CD4-positive, alpha-beta T cell treated with Interferon gamma for 1 hour (primary cell): ENCODE measurements at regions not wholly inside any gene's neighbourhood (a gene's known extent, or its start where the extent isn't known, plus 50 kb on each side); places are given as distances from the start of the nearest gene placed in this dataset.
"Not testable (repeated sequence)": the region's sequence is repeated elsewhere in the genome, so short reads cannot be mapped to it uniquely, and the experiment has no call there.

Source experiments
- DNase-seq: peaks from one replicate; pipeline ENCODE4 v3.0.0-alpha.2; 2020

- DNase-seq = no peak
These were observed 57.5 kb upstream of the PLPPR5 start for GRCh38 chr1:99062192-99062591.

DNA sequence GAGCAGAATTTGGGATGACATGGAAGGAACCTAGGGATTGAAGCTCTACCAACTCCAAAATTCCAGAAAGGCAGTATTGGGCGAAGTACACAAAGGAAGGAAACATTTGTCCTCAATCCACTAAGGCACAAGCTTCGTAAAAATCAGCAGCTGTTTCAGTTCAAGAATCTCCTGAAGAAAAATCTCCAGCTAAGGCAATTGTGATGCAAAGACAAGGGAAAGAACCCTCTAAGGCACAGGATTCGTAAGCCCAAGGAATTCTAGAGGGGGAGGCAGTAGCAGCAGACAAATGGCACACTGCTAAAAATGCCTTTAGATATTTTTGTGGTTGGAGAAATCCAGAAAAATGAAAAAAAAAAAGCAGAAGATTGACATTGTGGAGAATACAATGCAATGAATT, 64.5 kb upstream of the PLPPR5 start:
- DNase-seq = no peak

DNA sequence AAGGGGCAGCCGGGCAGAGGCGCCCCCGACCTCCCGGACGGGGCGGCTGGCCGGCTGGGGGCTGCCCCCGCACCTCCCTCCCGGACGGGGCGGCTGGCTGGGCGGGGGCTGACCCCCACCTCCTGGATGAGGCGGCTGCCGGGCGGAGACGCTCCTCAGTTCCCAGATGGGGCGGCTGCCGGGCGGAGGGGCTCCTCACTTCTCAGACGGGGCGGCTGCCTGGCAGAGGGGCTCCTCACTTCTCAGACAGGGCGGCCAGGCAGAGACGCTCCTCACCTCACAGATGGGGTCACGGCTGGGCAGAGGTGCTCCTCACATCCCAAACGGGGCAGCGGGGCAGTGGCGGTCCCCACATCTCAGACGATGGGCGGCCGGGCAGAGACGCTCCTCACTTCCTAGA, 73.9 kb upstream of the PLPPR5 start:
- not testable (repeated sequence) for DNase-seq

DNA sequence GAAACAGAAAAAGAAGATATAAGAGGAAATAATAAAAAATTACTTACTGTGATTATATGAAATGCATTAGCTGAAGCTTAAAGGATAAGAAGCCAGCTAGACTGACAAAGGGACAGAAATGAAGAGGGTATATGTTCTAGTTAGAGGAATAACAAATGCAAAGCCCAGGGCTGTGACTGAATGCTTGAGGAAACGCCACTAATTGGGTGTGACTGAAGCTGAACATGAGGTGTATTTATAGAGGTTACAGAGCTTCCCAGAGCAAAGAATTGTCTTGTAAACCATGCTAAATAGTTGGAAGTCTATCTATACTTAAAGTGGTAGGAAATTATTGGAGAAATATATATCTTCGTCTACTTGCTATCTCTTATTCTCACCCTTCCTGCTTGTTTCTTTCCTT, 77.7 kb upstream of the PLPPR5 start:
- DNase-seq = no peak

- DNase-seq = no peak
These were observed 78.7 kb upstream of the PLPPR5 start for GRCh38 chr1:99083338-99083737.

GRCh38 chr1:99084562-99084961, 79.9 kb upstream of the PLPPR5 start:
- no peak for DNase-seq

GRCh38 chr1:99086057-99086456, 81.4 kb upstream of the PLPPR5 start:
- DNase-seq = no peak

DNA sequence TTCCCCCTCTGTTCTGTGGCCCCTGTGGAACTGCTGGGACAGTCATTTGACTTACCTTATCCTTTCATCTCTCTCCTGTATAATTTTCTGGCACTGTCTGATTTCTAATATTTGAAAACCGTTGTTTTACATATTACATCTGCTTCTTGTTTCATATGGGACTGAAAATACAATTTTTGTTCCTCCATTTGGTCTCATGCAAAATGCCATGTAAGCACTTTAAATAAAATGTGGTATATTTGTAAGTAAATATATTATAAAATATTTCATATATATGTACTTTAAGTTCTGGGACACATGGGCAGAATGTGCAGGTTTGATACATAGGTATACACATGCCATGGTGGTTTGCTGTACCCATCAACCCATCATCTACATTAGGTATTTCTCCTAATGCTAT, 93.9 kb upstream of the PLPPR5 start:
- no peak for DNase-seq

DNA sequence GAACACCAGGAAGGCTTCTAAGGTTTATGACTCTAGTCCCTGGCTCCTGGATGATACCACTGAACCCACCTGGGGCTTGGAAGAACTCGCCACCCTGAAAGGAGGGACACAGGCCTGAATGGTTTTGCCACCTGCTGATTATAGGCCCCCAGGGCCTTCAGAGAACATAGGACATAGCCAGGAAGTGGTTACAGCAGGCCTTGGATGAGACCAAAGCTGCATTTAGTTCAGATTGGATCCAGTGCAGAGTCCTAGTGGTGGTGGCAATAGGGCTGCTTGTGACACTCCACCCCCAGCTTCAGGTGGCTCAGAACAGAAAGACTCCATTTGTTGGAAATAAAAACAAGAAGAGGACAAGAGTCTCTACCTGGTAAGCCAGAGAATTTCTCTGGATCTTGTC, 101.6 kb upstream of the PLPPR5 start:
- DNase-seq = no peak

GRCh38 chr1:99107680-99108079, 103.0 kb upstream of the PLPPR5 start:
- no peak for DNase-seq

DNA sequence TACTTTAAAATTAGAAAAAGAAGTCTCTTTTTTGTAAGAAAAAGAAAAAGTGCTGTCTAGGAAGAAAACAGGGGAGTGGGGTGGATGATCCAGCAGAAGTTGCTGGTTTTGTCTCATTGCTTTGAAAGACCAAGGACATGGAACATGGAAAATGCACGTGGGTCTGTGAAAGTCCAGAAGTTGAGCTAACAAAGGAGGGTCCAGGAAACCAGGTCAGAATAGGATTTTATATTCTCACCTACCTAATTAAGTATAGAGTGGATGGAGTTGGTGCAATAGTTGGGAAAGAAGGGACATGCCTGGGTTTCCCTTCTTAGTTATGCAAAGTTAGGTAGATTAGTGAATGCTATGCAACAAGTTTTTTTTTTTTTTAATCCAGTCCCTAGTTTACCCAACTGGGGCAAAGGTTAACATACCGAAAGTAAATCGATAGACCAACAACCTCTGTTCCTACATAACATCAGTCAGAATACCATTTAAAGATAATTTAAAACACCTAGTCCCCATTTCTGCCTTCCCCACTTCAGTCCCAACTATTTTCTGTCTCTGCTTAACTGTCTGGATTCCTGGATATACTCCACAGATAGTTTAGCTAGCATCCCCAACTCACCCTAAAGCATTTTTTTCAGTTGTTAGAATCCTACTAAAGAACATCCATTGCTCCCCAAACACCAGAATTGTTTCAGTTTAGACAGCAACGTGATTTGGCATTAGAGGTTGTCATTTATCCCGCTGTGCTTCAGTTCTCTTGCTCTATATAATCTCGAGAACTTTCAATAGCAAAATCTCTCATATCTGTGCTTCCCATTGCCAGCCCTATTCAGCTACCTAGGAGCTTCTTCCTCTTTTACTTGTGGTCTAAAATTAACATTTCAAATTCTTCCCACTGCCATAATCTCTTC, 105.7 kb upstream of the PLPPR5 start:
- DNase-seq = no peak

- no peak for DNase-seq
These were observed 110.6 kb upstream of the PLPPR5 start for GRCh38 chr1:99115231-99115630.

DNA sequence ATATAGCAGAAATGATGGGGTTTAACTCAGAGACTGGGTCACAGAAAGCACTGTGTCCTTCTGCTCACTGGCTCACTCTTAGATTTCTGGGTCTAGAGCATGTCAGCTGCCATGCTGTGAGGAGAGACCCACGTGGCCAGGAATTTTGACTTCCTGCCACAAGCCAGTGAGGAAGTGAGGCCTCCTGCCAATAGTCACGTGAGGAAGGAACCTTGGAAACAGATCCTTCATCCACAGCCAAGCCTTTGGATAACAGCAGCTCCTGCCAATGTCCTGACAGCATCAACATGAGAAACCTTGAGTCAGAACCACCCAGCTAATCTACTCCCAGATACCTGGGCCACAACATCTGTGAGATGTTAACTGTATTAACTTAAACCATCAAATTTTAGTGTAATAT, 114.5 kb upstream of the PLPPR5 start:
- no peak for DNase-seq

DNA sequence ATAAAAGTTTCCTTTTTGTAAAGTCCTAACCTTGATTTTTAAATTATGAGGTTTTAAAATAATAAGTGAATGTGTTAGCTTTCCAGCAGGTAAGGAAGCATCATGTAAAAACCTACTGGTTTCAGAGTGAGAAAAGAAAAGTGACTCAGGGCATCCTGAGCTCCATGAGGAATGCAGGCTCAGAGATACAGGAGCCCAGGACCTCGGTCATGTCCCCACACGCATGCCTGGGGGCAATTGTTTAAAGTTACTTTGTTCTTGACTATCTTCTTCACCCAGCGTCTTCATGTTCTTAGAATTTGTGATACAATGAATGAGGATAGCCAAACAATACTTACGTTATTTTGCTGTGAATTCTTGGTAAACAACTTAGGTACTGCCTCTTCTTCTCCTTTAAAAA, 117.4 kb upstream of the PLPPR5 start:
- no peak for DNase-seq

- DNase-seq = no peak
These were observed 119.3 kb upstream of the PLPPR5 start for GRCh38 chr1:99123936-99124335.

DNA sequence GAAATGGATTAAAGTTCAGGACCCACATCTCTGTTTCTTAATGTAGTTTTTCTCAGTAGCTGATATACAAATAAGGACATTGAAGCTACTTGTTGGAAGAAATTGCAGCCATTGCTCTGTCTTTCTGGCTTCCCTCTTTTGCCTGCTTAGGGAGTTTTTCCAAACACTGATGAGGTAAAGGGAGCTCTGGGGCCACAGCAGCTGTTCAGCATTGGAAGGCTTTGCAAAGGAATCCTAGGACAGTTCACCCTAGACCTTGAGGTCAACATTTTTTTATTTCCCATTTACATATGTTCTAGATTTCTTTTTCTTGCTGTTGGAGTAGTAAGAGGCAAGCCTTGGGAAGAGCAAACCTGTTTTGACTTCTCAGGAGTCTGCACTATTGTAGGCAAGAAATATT, 126.9 kb upstream of the PLPPR5 start:
- no peak for DNase-seq

DNA sequence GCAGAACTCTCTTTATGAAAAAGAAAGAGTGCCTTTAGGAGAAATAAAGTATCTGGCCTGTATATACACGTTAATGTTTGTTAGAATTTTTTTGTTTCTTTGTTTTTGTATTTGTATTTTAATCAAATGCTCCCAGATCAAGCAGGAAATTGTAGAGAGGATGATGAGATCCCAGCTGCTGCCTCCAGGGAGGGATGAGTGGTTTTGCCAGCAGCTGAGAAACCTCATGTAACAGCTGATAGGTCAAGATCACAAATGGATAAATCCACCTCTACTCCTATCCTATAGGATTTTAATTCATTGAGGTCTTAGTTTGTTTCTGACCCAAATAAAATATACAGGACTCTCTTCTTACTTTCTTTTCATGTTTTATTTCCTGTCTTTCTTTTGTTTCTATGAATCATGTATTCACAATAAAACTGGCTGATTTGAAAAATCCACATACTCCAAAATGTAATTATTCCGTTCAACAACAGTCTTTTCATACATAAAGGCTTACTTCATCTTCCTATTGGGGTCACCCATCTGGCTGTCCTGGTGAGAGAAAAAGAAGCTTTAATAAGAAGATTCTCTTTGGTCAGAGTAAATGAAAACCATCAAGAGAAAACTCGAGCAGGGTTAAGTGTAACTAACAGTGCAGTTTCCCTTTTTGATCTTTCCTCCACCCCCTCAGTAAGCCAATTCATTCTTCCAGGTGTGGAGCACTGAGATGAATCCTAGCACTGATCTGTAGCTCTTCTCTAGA, 129.3 kb upstream of the PLPPR5 start:
- DNase-seq = no peak

DNA sequence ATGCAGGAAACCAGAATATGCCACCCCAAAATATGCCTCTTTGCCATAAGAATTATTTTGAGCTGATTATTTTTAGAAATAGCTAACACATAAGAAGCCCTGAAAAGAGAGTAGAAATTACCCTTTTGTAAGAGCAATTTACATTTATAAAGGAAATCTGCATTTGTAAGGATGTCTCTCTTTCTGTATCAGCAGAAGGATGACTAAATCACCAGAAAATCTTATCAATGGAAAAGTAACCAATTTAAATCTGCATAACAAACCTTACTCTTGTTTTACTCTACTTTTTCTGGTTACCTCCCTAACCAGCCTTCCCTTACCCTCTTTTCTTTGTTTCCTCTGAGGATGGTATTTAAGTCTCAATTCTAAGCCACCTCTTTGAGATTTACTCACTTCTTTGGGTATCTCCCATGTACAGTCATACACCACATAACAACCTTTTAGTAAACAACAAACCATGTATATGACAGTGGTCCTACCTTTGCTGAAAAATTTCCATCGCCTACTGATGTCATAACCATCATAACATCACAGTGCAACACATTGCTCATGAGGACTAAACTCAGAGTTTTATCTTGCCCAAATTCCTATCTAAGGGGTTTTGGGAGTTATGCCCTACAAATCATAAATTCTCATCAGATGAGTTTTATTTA, 126.6 kb upstream of the PLPPR4 start:
- no peak for DNase-seq

DNA sequence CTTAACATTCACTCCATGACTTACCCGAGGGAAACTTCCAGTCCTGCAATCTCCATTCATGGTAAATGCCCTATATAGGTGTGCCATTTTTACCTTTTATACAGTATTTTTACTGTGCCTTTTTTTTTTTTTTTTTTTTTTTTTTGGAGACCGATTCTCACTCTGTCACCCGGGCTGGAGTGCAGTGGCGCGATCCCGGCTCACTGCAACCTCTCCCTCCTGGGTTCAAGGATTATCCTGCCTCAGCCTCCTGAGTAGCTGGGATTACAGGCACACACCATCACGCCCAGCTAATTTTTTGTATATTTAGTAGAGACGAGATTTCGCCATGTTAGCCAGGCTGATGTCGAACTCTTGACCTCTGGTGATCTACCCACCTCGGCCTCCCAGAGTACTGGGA, 124.4 kb upstream of the PLPPR4 start:
- no peak for DNase-seq

DNA sequence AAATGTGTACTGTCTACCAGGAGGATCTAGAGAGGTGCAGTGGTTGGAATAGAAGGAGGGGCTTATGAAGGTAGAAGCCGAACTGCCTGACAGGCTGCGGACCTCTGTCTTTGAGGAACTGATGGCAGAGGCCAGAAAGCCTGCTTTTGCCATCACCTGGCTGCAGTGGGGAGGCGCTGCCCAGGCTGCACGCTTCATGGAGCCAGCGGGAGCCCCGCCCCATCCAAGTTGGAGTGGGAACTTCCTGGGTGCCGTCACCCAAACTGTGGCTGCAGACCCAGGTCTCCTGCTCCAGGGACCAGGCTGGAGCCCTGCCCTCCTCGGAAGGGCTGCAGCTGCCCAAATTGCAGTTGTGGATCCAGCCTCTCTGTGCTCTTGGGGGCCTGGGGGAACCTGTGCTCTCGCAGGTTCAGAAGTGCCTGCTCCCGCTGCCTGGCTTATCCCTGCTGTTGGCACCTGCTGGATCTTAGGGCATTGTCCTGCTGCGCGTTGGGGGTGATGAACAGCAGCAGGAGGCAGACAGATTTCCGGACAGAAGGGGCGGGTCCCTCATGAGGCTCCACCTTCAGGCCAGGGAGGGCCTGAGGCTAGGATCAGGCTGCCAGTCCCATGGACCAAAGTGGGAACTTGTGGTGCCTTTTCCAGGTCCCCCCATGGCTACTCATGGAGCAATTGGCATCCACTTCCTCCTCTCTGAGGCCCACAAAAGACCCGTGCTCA, 118.0 kb upstream of the PLPPR4 start:
- DNase-seq = no peak

- DNase-seq = no peak
These were observed 114.3 kb upstream of the PLPPR4 start for GRCh38 chr1:99149952-99150351.

DNA sequence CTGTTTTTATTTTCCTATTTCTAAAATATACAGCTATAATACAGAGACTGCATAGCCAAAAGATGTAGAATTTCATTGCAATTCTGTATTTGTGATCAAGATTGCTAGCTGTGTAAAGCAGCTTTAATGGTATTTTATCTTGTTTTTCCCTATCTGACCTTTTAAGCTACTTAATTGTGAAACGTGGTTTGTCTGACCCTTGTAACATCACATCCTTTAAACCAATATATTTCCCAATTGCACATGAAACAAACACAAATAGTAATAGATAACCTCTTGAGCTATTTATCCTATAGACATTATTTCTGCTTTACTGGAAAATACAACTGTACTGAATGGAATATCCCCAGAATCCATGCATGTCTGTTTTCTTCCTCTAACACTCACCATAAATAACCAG, 112.2 kb upstream of the PLPPR4 start:
- no peak for DNase-seq

GRCh38 chr1:99163671-99164070, 100.6 kb upstream of the PLPPR4 start:
- no peak for DNase-seq
